GM12878 (cell line): ENCODE measurements at regions not wholly inside any gene's neighbourhood (a gene's known extent, or its start where the extent isn't known, plus 50 kb on each side); places are given as distances from the start of the nearest gene placed in this dataset.

Source experiments
- ATAC-seq: fragments of 200-7000 bp; cut with Tn5 transposase; 3 replicates; pipeline ENCODE4 v1.9.1; 2020; ENCODE audit warnings: mild to moderate bottlenecking, moderate library complexity
- BruUV-seq: library from RNA; stranded (reverse); fragments of 400-500 nt; replicated peaks from 2 replicates; lab custom pipeline; 2021; lab: Mats Ljungman, UMichigan
- CTCF ChIA-PET: fragments of 300-600 bp; sonication (Branson Sonifier 250); formaldehyde crosslinking; extraction: SDS; loops from one replicate; lab custom pipeline; 2021; ENCODE audit warnings: inconsistent platforms; lab: Yijun Ruan, JAX
- POLR2A ChIA-PET: fragments of 350-600 bp; formaldehyde crosslinking; extraction: SDS; loops from one replicate; lab custom pipeline; 2021; ENCODE audit warnings: inconsistent platforms; lab: Charles Lee
- RAD21 ChIA-PET: fragments of 300-600 bp; sonication (Branson Sonifier 250); formaldehyde crosslinking; loops from one replicate; lab custom pipeline; 2023; ENCODE audit warnings: antibody characterized with exemption; ENCODE audit not compliant: unreplicated experiment; lab: Charles Lee
- SMC1A ChIA-PET: fragments of 300-600 bp; sonication (Branson Sonifier 250); formaldehyde crosslinking; loops from one replicate; lab custom pipeline; 2023; ENCODE audit not compliant: unreplicated experiment, uncharacterized antibody; lab: Charles Lee
- DNase-seq: peaks from one replicate; pipeline ENCODE4 v3.0.0-alpha.2; 2011; ENCODE audit warnings: low read depth, low spot score
- FAIRE-seq: peaks from 3 replicates; lab custom pipeline; 2011; peaks lifted over from hg19 to GRCh38; lab: Jason Lieb, UNC
- H2AFZ ChIP-seq: 2 replicates; pipeline ENCODE4 v1.6.0; 2011; ENCODE audit warnings: low read depth, low read length, control low read depth; ENCODE audit not compliant: control insufficient read depth
- H3K27ac ChIP-seq: 2 replicates; pipeline ENCODE4 v1.5.1; 2011; ENCODE audit warnings: control low read depth; ENCODE audit not compliant: control insufficient read depth, insufficient read depth
- H3K27me3 ChIP-seq, 2 experiments: replicated peaks in 1 of 2; 2 replicates each; pipeline versions ENCODE4 v1.6.0 to v1.6.1; 2011; ENCODE audit warnings: low read length in 1 of 2; ENCODE audit not compliant: control insufficient read depth in 2 of 2, insufficient read depth in 2 of 2
- H3K36me3 ChIP-seq, 2 experiments: 2 replicates each; pipeline ENCODE4 v1.5.1; 2011; ENCODE audit warnings: low read length in 1 of 2; ENCODE audit not compliant: control insufficient read depth in 2 of 2, insufficient read depth in 2 of 2
- H3K4me1 ChIP-seq: 2 replicates; pipeline ENCODE4 v1.6.1; 2011; ENCODE audit warnings: mild to moderate bottlenecking, low read length, moderate library complexity, mixed read lengths; ENCODE audit not compliant: control insufficient read depth, insufficient read depth
- H3K4me2 ChIP-seq: 2 replicates; pipeline ENCODE4 v1.6.0; 2011; ENCODE audit warnings: control low read depth; ENCODE audit not compliant: control insufficient read depth, insufficient read depth
- H3K4me3 ChIP-seq: fragments of 200-600 bp; sonication (generic); 2 replicates; pipeline ENCODE4 v1.5.1; 2016
- H3K79me2 ChIP-seq: 2 replicates; pipeline ENCODE4 v1.6.0; 2011; ENCODE audit warnings: low read length; ENCODE audit not compliant: control insufficient read depth, insufficient read depth
- H3K9ac ChIP-seq: 2 replicates; pipeline ENCODE4 v1.8.0; 2011; ENCODE audit warnings: low read length, control low read depth, mixed read lengths; ENCODE audit not compliant: control insufficient read depth, insufficient read depth
- H3K9me3 ChIP-seq: replicated peaks from 3 replicates; pipeline ENCODE4 v1.5.1; 2011; ENCODE audit warnings: mild to moderate bottlenecking, low read length; ENCODE audit not compliant: control insufficient read depth, insufficient read depth
- H4K20me1 ChIP-seq: 2 replicates; pipeline ENCODE4 v1.6.0; 2011; ENCODE audit not compliant: control insufficient read depth, insufficient read depth
- ATF7 ChIP-seq: fragments of 450-650 bp; IDR thresholded peaks from 2 replicates; pipeline ENCODE4 v1.6.1; 2016; ENCODE audit warnings: low read depth, mild to moderate bottlenecking
- EGR1 ChIP-seq, 2 experiments: IDR thresholded peaks; 1 replicate in 1 of 2; 2 replicates in 1 of 2; pipeline ENCODE4 v1.6.1; 2011 to 2012; ENCODE audit warnings: low read depth in 2 of 2, low read length in 2 of 2, borderline replicate concordance in 1 of 2, mild to moderate bottlenecking in 1 of 2, moderate library complexity in 1 of 2
- EP300 ChIP-seq, 2 experiments: fragments of 150-350 bp in 1 of 2; IDR thresholded peaks; 2 replicates each; pipeline ENCODE4 v1.6.1; 2011 to 2012; ENCODE audit warnings: low read depth in 2 of 2, low read length in 2 of 2, borderline replicate concordance in 1 of 2, improper control_type of control experiment in 1 of 2, inconsistent platforms in 1 of 2; ENCODE audit not compliant: control insufficient read depth in 1 of 2
- IRF4 ChIP-seq: IDR thresholded peaks from 2 replicates; pipeline ENCODE4 v1.6.1; 2011; ENCODE audit warnings: low read depth, low read length
- NFXL1 ChIP-seq: fragments of 450-650 bp; IDR thresholded peaks from 2 replicates; pipeline ENCODE4 v1.6.1; 2017; ENCODE audit warnings: antibody characterized with exemption, mild to moderate bottlenecking, borderline replicate concordance
- NR2C1 ChIP-seq: fragments of 450-650 bp; IDR thresholded peaks from 2 replicates; pipeline ENCODE4 v1.6.1; 2017; ENCODE audit warnings: antibody characterized with exemption, mild to moderate bottlenecking, moderate library complexity
- PAX8 ChIP-seq: fragments of 450-650 bp; IDR thresholded peaks from 2 replicates; pipeline ENCODE4 v1.6.1; 2017; ENCODE audit warnings: mild to moderate bottlenecking, moderate library complexity
- POLR2A ChIP-seq: IDR thresholded peaks from 2 replicates; pipeline ENCODE4 v1.6.1; 2011; ENCODE audit warnings: low read depth, mild to moderate bottlenecking, low read length
- SPI1 ChIP-seq: IDR thresholded peaks from 2 replicates; pipeline ENCODE4 v1.6.1; 2011; ENCODE audit warnings: low read depth, mild to moderate bottlenecking, low read length, moderate library complexity, borderline replicate concordance; ENCODE audit not compliant: insufficient read depth
- WGBS: methylation state at CpG from one replicate; pipeline ENCODE4 v1.1.6; 2016; ENCODE audit warnings: low lambda C conversion rate; ENCODE audit not compliant: insufficient replicate concordance, insufficient coverage; ENCODE audit errors: missing lambda C conversion rate; 5-methylcytosine and 5-hydroxymethylcytosine counted together
- in situ Hi-C: fragments of 300-500 bp; cut with MboI; formaldehyde crosslinking; loops from 9 replicates; pipeline ENCODE4 v1.14.3; 2018; ENCODE audit warnings: mixed read lengths
- intact Hi-C: fragments of 100-400 bp; cut with micrococcal nuclease; formaldehyde crosslinking; loops from one replicate; pipeline ENCODE4 v1.14.2; 2022; ENCODE audit not compliant: unreplicated experiment
- TF ChIP-seq, protein P1 (sequence below): fragments of 450-650 bp; IDR thresholded peaks from 2 replicates; pipeline ENCODE4 v1.6.1; 2017; ENCODE audit warnings: antibody characterized with exemption, mild to moderate bottlenecking, moderate library complexity
- TF ChIP-seq, protein P2 (sequence below): fragments of 450-650 bp; IDR thresholded peaks from 2 replicates; pipeline ENCODE4 v1.6.1; 2018; ENCODE audit warnings: mild to moderate bottlenecking, low read depth, moderate library complexity; ENCODE audit not compliant: partially characterized antibody

GRCh38 chr20:19013907-19014306, 198.5 kb upstream of the SLC24A3 start:
- FAIRE-seq = no peak
- Histone ChIP-seq H4K20me1 (no peaks in the 10 kb centered on the region), H3K79me2 (no peaks in the 10 kb centered on the region), H3K4me1 (no peaks in the 10 kb centered on the region), H3K4me3 (no peak overlapping the region), H3K36me3 (no peaks in the 10 kb centered on the region), H3K9me3 (no peaks in the 10 kb centered on the region), H2AFZ (no peak overlapping the region), H3K4me2 (no peak overlapping the region), H3K27ac (no peak overlapping the region), H3K9ac (no peak overlapping the region), H3K27me3 (no peaks in the 10 kb centered on the region)
- BruUV-seq = no TSS peak
- ChIA-PET RAD21 (no interaction called here), SMC1A (no interaction called here), CTCF (no interaction called here), POLR2A (no interaction called here)
- intact Hi-C loops = no loop called here
- in situ Hi-C loops = no loop called here
- ATAC-seq = no peak
- TF ChIP-seq NFXL1 (no peak), EGR1 (IDR thresholded peaks at IDR 0.05; ENCODE audit: borderline replicate concordance in 1 of 2, low read depth in 2 of 2, low read length in 2 of 2) (no peak), PAX8 (no peak), SPI1 (no peak)
- 6% methylated on average over 2 of the region's 2 CpGs for WGBS
- DNase-seq = no peak

GRCh38 chr20:19015351-19016139, 196.9 kb upstream of the SLC24A3 start:
- Histone ChIP-seq H3K27me3 (no peaks in the 10 kb centered on the region), H4K20me1 (no peaks in the 10 kb centered on the region), H3K4me1 (no peaks in the 10 kb centered on the region), H3K4me2 (no peak overlapping the region), H3K79me2 (no peaks in the 10 kb centered on the region), H3K27ac (no peak overlapping the region), H3K36me3 (no peaks in the 10 kb centered on the region), H3K9me3 (no peaks in the 10 kb centered on the region), H3K4me3 (no peak overlapping the region), H3K9ac (no peak overlapping the region), H2AFZ (no peak overlapping the region)
- in situ Hi-C loops (no loop called here), intact Hi-C loops (no loop called here)
- CTCF ChIA-PET = no interaction called here
- FAIRE-seq (no peak), ATAC-seq (no peak), DNase-seq (no peak)
- POLR2A ChIA-PET = no interaction called here
- RAD21 ChIA-PET = interaction anchor here (1.0 kb wide), 1 partner anchor 11 kb away, joined by 3 read pairs; no protein-coding TSS in a partner anchor
- SMC1A ChIA-PET = no interaction called here
- BruUV-seq = no TSS peak
- WGBS = 36% methylated on average over 11 of the region's 11 CpGs
- TF ChIP-seq ATF7 = no peak
- no peak for TF ChIP-seq NFXL1
- no peak for TF ChIP-seq NR2C1
- TF ChIP-seq, protein P1, sequence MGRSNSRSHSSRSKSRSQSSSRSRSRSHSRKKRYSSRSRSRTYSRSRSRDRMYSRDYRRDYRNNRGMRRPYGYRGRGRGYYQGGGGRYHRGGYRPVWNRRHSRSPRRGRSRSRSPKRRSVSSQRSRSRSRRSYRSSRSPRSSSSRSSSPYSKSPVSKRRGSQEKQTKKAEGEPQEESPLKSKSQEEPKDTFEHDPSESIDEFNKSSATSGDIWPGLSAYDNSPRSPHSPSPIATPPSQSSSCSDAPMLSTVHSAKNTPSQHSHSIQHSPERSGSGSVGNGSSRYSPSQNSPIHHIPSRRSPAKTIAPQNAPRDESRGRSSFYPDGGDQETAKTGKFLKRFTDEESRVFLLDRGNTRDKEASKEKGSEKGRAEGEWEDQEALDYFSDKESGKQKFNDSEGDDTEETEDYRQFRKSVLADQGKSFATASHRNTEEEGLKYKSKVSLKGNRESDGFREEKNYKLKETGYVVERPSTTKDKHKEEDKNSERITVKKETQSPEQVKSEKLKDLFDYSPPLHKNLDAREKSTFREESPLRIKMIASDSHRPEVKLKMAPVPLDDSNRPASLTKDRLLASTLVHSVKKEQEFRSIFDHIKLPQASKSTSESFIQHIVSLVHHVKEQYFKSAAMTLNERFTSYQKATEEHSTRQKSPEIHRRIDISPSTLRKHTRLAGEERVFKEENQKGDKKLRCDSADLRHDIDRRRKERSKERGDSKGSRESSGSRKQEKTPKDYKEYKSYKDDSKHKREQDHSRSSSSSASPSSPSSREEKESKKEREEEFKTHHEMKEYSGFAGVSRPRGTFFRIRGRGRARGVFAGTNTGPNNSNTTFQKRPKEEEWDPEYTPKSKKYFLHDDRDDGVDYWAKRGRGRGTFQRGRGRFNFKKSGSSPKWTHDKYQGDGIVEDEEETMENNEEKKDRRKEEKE = no peak
- no peak for TF ChIP-seq EP300 (IDR thresholded peaks at IDR 0.05; ENCODE audit: borderline replicate concordance in 1 of 2, control insufficient read depth in 1 of 2, low read depth in 2 of 2, low read length in 2 of 2)
- no peak for TF ChIP-seq IRF4
- TF ChIP-seq, protein P2, sequence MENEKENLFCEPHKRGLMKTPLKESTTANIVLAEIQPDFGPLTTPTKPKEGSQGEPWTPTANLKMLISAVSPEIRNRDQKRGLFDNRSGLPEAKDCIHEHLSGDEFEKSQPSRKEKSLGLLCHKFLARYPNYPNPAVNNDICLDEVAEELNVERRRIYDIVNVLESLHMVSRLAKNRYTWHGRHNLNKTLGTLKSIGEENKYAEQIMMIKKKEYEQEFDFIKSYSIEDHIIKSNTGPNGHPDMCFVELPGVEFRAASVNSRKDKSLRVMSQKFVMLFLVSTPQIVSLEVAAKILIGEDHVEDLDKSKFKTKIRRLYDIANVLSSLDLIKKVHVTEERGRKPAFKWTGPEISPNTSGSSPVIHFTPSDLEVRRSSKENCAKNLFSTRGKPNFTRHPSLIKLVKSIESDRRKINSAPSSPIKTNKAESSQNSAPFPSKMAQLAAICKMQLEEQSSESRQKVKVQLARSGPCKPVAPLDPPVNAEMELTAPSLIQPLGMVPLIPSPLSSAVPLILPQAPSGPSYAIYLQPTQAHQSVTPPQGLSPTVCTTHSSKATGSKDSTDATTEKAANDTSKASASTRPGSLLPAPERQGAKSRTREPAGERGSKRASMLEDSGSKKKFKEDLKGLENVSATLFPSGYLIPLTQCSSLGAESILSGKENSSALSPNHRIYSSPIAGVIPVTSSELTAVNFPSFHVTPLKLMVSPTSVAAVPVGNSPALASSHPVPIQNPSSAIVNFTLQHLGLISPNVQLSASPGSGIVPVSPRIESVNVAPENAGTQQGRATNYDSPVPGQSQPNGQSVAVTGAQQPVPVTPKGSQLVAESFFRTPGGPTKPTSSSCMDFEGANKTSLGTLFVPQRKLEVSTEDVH = no peak
- no peak for TF ChIP-seq POLR2A
